ENCODE measurements at regions not wholly inside any gene's neighbourhood (a gene's known extent, or its start where the extent isn't known, plus 50 kb on each side); places are given as distances from the start of the nearest gene placed in this dataset.

- TF ChIP-seq GATA1 (IDR thresholded peaks at IDR 0.05; ENCODE audit: low read depth, low read length) (no peak), POLR2A (IDR thresholded peaks at IDR 0.05; ENCODE audit: low read length) (no peak)
- no peak for DNase-seq
Observed at GRCh38 chr4:28226962-28227361, 1366.3 kb downstream of the STIM2 start.

GRCh38 chr4:28227764-28228163 is 1367.1 kb downstream of the STIM2 start:
- no peak for DNase-seq
- TF ChIP-seq POLR2A (IDR thresholded peaks at IDR 0.05; ENCODE audit: low read length) (no peak), GATA1 (IDR thresholded peaks at IDR 0.05; ENCODE audit: low read depth, low read length) (no peak)

GRCh38 chr4:28228561-28229491 is 1368.2 kb downstream of the STIM2 start:
- no peak for TF ChIP-seq GATA1 (IDR thresholded peaks at IDR 0.05; ENCODE audit: low read depth, low read length)
- TF ChIP-seq POLR2A (IDR thresholded peaks at IDR 0.05; ENCODE audit: low read length), result no peak

GRCh38 chr4:28232376-28232775 is 1371.7 kb downstream of the STIM2 start:
- no peak for DNase-seq
- TF ChIP-seq POLR2A (IDR thresholded peaks at IDR 0.05; ENCODE audit: low read length), result no peak
- no peak for TF ChIP-seq GATA1 (IDR thresholded peaks at IDR 0.05; ENCODE audit: low read depth, low read length)

More at GRCh38 chr4:28228561-28229491, 1368.2 kb downstream of the STIM2 start:
- no peak for DNase-seq

GRCh38 chr4:28232951-28233350 is 1372.3 kb downstream of the STIM2 start:
- TF ChIP-seq POLR2A (IDR thresholded peaks at IDR 0.05; ENCODE audit: low read length), result no peak
- TF ChIP-seq GATA1 (IDR thresholded peaks at IDR 0.05; ENCODE audit: low read depth, low read length), result no peak
- DNase-seq, result no peak

GRCh38 chr4:28233724-28234123 is 1373.1 kb downstream of the STIM2 start:
- no peak for DNase-seq
- TF ChIP-seq POLR2A (IDR thresholded peaks at IDR 0.05; ENCODE audit: low read length), result no peak

GRCh38 chr4:28238876-28239275 is 1378.2 kb downstream of the STIM2 start:
- DNase-seq, result no peak
- TF ChIP-seq GATA1 (IDR thresholded peaks at IDR 0.05; ENCODE audit: low read depth, low read length), result no peak
- TF ChIP-seq POLR2A (IDR thresholded peaks at IDR 0.05; ENCODE audit: low read length), result no peak

GRCh38 chr4:28241021-28241420 is 1380.4 kb downstream of the STIM2 start:
- TF ChIP-seq GATA1 (IDR thresholded peaks at IDR 0.05; ENCODE audit: low read depth, low read length), result no peak
- TF ChIP-seq POLR2A (IDR thresholded peaks at IDR 0.05; ENCODE audit: low read length), result no peak
- DNase-seq, result no peak

- DNase-seq, result no peak
Observed at GRCh38 chr4:28247805-28248204, 1387.2 kb downstream of the STIM2 start.

GRCh38 chr4:28248269-28248668 is 1387.6 kb downstream of the STIM2 start:
- TF ChIP-seq GATA1 (IDR thresholded peaks at IDR 0.05; ENCODE audit: low read depth, low read length) (no peak), POLR2A (IDR thresholded peaks at IDR 0.05; ENCODE audit: low read length) (no peak)
- no peak for DNase-seq

More at GRCh38 chr4:28247805-28248204, 1387.2 kb downstream of the STIM2 start:
- TF ChIP-seq GATA1 (IDR thresholded peaks at IDR 0.05; ENCODE audit: low read depth, low read length) (no peak), POLR2A (IDR thresholded peaks at IDR 0.05; ENCODE audit: low read length) (no peak)

- no peak for DNase-seq
Observed at GRCh38 chr4:28250646-28251045, 1390.0 kb downstream of the STIM2 start.

GRCh38 chr4:28251831-28252230 is 1391.2 kb downstream of the STIM2 start:
- no peak for DNase-seq
- no peak for TF ChIP-seq POLR2A (IDR thresholded peaks at IDR 0.05; ENCODE audit: low read length)
- TF ChIP-seq GATA1 (IDR thresholded peaks at IDR 0.05; ENCODE audit: low read depth, low read length), result no peak

More at GRCh38 chr4:28250646-28251045, 1390.0 kb downstream of the STIM2 start:
- TF ChIP-seq POLR2A (IDR thresholded peaks at IDR 0.05; ENCODE audit: low read length) (no peak), GATA1 (IDR thresholded peaks at IDR 0.05; ENCODE audit: low read depth, low read length) (no peak)

GRCh38 chr4:28254003-28254402 is 1393.4 kb downstream of the STIM2 start:
- TF ChIP-seq POLR2A (IDR thresholded peaks at IDR 0.05; ENCODE audit: low read length), result no peak
- no peak for TF ChIP-seq GATA1 (IDR thresholded peaks at IDR 0.05; ENCODE audit: low read depth, low read length)
- no peak for DNase-seq

- DNase-seq, result no peak
- TF ChIP-seq GATA1 (IDR thresholded peaks at IDR 0.05; ENCODE audit: low read depth, low read length), result no peak
- TF ChIP-seq POLR2A (IDR thresholded peaks at IDR 0.05; ENCODE audit: low read length), result no peak
Observed at GRCh38 chr4:28256295-28256694, 1395.7 kb downstream of the STIM2 start.

- no peak for TF ChIP-seq POLR2A (IDR thresholded peaks at IDR 0.05; ENCODE audit: low read length)
- TF ChIP-seq GATA1 (IDR thresholded peaks at IDR 0.05; ENCODE audit: low read depth, low read length), result no peak
- DNase-seq, result no peak
Observed at GRCh38 chr4:28259951-28260350, 1399.3 kb downstream of the STIM2 start.
